ENCODE measurements at regions not wholly inside any gene's neighbourhood (a gene's known extent, or its start where the extent isn't known, plus 50 kb on each side); places are given as distances from the start of the nearest gene placed in this dataset.

GRCh38 chr16:9465161-9465560 is 373.7 kb downstream of the HAPSTR1 start:
- H3K27ac Mint-ChIP-seq, result no peak overlapping the region
- TF ChIP-seq CTCF (IDR thresholded peaks at IDR 0.05; ENCODE audit: unreplicated experiment), result no peak
- H3K4me1 Mint-ChIP-seq (ENCODE audit: low read depth), result no peaks in the 10 kb centered on the region
- no peak for DNase-seq (ENCODE audit: low spot score, unreplicated experiment)
- peaks cover 3% of the 10 kb centered on the region for H3K27me3 Mint-ChIP-seq
- no peak overlapping the region for H3K4me3 Mint-ChIP-seq (ENCODE audit: low read depth)
- H3K9me3 Mint-ChIP-seq (ENCODE audit: low read depth), result no peaks in the 10 kb centered on the region
- no peaks in the 10 kb centered on the region for H3K36me3 Mint-ChIP-seq (ENCODE audit: insufficient read depth)

- peaks cover 3% of the 10 kb centered on the region for H3K27me3 Mint-ChIP-seq
- H3K27ac Mint-ChIP-seq, result no peak overlapping the region
- no peak for TF ChIP-seq CTCF (IDR thresholded peaks at IDR 0.05; ENCODE audit: unreplicated experiment)
- no peak for DNase-seq (ENCODE audit: low spot score, unreplicated experiment)
- no peaks in the 10 kb centered on the region for H3K9me3 Mint-ChIP-seq (ENCODE audit: low read depth)
- no peak overlapping the region for H3K4me3 Mint-ChIP-seq (ENCODE audit: low read depth)
- no peaks in the 10 kb centered on the region for H3K4me1 Mint-ChIP-seq (ENCODE audit: low read depth)
- no peaks in the 10 kb centered on the region for H3K36me3 Mint-ChIP-seq (ENCODE audit: insufficient read depth)
These were observed 378.1 kb downstream of the HAPSTR1 start for GRCh38 chr16:9469512-9469911.

GRCh38 chr16:9476744-9477143 is 385.3 kb downstream of the HAPSTR1 start:
- TF ChIP-seq CTCF (IDR thresholded peaks at IDR 0.05; ENCODE audit: unreplicated experiment), result no peak
- no peak overlapping the region for H3K4me3 Mint-ChIP-seq (ENCODE audit: low read depth)
- H3K27ac Mint-ChIP-seq, result no peak overlapping the region
- no peaks in the 10 kb centered on the region for H3K36me3 Mint-ChIP-seq (ENCODE audit: insufficient read depth)
- no peaks in the 10 kb centered on the region for H3K4me1 Mint-ChIP-seq (ENCODE audit: low read depth)
- no peaks in the 10 kb centered on the region for H3K9me3 Mint-ChIP-seq (ENCODE audit: low read depth)
- H3K27me3 Mint-ChIP-seq, result no peaks in the 10 kb centered on the region
- DNase-seq (ENCODE audit: low spot score, unreplicated experiment), result no peak

- H3K27me3 Mint-ChIP-seq, result no peaks in the 10 kb centered on the region
- peak; percentile 6 for TF ChIP-seq CTCF (IDR thresholded peaks at IDR 0.05; ENCODE audit: unreplicated experiment)
- H3K4me1 Mint-ChIP-seq (ENCODE audit: low read depth), result no peaks in the 10 kb centered on the region
- H3K36me3 Mint-ChIP-seq (ENCODE audit: insufficient read depth), result no peaks in the 10 kb centered on the region
- H3K4me3 Mint-ChIP-seq (ENCODE audit: low read depth), result no peak overlapping the region
- H3K27ac Mint-ChIP-seq, result peak overlapping the region; percentile 15
- DNase-seq (ENCODE audit: low spot score, unreplicated experiment), result no peak
- no peaks in the 10 kb centered on the region for H3K9me3 Mint-ChIP-seq (ENCODE audit: low read depth)
These were observed 387.6 kb downstream of the HAPSTR1 start for GRCh38 chr16:9479008-9479407.

- DNase-seq (ENCODE audit: low spot score, unreplicated experiment), result no peak
- Mint-ChIP-seq H3K27ac (no peak overlapping the region), H3K9me3 (ENCODE audit: low read depth) (no peaks in the 10 kb centered on the region), H3K4me3 (ENCODE audit: low read depth) (no peak overlapping the region), H3K36me3 (ENCODE audit: insufficient read depth) (no peaks in the 10 kb centered on the region), H3K4me1 (ENCODE audit: low read depth) (no peaks in the 10 kb centered on the region), H3K27me3 (peaks cover 5% of the 10 kb centered on the region)
- no peak for TF ChIP-seq CTCF (IDR thresholded peaks at IDR 0.05; ENCODE audit: unreplicated experiment)
These were observed 389.1 kb downstream of the HAPSTR1 start for GRCh38 chr16:9480503-9480902.
